ENCODE measurements at regions not wholly inside any gene's neighbourhood (a gene's known extent, or its start where the extent isn't known, plus 50 kb on each side); places are given as distances from the start of the nearest gene placed in this dataset.

DNA sequence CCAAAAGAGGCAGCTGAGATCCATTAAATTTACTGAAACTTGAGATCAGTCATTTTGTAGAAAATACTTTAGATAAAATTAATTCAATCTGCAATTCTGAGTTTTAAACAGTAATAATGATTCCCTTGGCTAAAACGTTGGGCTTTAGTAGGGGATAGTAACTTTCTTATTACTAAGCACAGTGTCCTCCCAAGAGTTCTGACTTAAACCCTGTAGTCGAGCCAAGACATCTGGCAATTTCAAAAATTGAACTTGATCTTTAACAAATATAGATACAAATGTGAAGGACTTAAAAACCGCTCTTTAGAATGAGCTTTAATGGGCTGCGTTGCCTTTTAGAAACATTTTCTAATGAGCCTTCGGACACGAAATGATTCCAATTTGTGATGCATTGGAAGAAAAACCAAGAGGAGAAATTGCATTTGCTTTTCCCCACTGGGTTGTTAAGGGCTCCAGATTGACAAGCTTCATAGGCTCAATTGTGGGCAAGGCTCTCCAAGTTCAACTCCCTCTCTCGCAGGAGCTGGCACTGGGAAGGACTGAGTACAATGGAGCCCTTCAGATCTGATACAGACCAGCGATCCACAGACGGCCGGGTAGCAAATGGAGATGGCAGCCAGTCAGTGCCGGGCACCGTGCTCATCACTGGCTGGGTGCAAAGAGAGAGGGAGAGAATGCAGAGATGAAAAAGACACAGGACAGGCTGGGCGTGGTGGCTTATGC lies 921.3 kb upstream of the AUTS2 start:
- TF ChIP-seq, protein P1, sequence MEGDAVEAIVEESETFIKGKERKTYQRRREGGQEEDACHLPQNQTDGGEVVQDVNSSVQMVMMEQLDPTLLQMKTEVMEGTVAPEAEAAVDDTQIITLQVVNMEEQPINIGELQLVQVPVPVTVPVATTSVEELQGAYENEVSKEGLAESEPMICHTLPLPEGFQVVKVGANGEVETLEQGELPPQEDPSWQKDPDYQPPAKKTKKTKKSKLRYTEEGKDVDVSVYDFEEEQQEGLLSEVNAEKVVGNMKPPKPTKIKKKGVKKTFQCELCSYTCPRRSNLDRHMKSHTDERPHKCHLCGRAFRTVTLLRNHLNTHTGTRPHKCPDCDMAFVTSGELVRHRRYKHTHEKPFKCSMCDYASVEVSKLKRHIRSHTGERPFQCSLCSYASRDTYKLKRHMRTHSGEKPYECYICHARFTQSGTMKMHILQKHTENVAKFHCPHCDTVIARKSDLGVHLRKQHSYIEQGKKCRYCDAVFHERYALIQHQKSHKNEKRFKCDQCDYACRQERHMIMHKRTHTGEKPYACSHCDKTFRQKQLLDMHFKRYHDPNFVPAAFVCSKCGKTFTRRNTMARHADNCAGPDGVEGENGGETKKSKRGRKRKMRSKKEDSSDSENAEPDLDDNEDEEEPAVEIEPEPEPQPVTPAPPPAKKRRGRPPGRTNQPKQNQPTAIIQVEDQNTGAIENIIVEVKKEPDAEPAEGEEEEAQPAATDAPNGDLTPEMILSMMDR (IDR thresholded peaks at IDR 0.05; ENCODE audit: low read depth, low read length): no peak
- DNase-seq: no peak
- no peak overlapping the region for H3K4me3 ChIP-seq (ENCODE audit: low read depth, low read length)
- no peaks in the 10 kb centered on the region for H3K27me3 ChIP-seq
- H3K4me1 ChIP-seq: no peaks in the 10 kb centered on the region
- H3K36me3 ChIP-seq: no peaks in the 10 kb centered on the region
- no peaks in the 10 kb centered on the region for H3K9me3 ChIP-seq

DNA sequence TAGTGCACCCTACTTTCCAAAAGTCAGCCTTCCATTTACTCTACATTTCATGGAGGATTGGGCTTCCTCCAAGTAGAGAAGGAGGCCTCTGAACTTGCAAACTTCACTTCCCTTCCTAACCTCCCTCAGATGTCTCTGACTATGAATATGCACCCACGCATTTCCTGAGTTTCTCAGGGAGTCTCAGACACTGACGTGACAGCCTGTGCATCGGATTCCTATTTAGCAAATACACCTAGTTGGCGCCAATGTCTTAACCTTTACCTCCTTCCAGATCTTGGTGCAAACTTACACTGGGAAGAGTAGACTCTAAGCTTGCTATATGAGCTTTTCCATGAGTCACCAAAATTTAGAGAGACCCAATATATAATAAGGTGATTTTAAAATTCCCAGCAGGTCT lies 920.1 kb upstream of the AUTS2 start:
- H3K9me3 ChIP-seq: no peaks in the 10 kb centered on the region
- no peaks in the 10 kb centered on the region for H3K36me3 ChIP-seq
- no peaks in the 10 kb centered on the region for H3K4me1 ChIP-seq
- no peaks in the 10 kb centered on the region for H3K27me3 ChIP-seq
- H3K4me3 ChIP-seq (ENCODE audit: low read depth, low read length): no peak overlapping the region
- TF ChIP-seq, protein P1 (IDR thresholded peaks at IDR 0.05; ENCODE audit: low read depth, low read length): no peak
- no peak for DNase-seq

GRCh38 chr7:68679459-68680234 lies 918.6 kb upstream of the AUTS2 start:
- H3K9me3 ChIP-seq: no peaks in the 10 kb centered on the region
- peak; percentile 38 for DNase-seq
- H3K4me1 ChIP-seq: no peaks in the 10 kb centered on the region
- no peaks in the 10 kb centered on the region for H3K36me3 ChIP-seq
- no peak overlapping the region for H3K4me3 ChIP-seq (ENCODE audit: low read depth, low read length)
- no peaks in the 10 kb centered on the region for H3K27me3 ChIP-seq
- TF ChIP-seq, protein P1 (IDR thresholded peaks at IDR 0.05; ENCODE audit: low read depth, low read length): no peak

DNA sequence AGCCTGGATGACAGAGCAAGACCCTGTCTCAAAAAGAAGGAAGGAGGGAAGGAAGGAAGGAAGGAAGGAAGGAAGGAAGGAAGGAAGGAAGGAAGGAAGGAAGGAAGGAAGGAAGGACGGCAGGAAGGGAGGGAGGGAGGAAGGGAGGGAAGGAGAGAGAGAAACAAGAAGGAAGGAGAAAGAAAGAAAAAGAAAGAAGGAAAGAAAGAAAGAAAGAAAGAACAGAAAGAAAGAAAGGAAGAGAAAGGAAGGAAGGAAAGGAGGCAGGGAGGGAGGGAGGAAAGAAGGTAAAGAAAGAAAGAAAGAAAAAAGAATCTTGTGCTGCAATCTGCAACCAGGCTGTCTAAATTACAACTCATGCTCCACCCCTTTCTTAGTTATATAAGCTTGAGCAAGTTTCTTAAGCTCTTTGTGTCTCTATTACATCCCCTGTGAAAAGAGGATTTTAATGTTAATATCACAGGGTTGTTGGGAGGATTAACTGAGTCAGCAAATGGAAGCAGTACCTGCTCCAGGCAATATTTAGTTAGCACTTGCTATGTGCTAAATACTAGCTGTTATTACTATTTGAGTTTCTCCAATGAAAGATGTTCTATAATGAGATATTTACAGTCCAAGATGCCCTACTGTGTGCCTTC lies 917.9 kb upstream of the AUTS2 start:
- TF ChIP-seq, protein P1 (IDR thresholded peaks at IDR 0.05; ENCODE audit: low read depth, low read length): no peak
- H3K4me1 ChIP-seq: no peaks in the 10 kb centered on the region
- DNase-seq: no peak
- no peaks in the 10 kb centered on the region for H3K27me3 ChIP-seq
- no peaks in the 10 kb centered on the region for H3K36me3 ChIP-seq
- no peak overlapping the region for H3K4me3 ChIP-seq (ENCODE audit: low read depth, low read length)
- H3K9me3 ChIP-seq: no peaks in the 10 kb centered on the region

GRCh38 chr7:68682910-68683309 lies 915.4 kb upstream of the AUTS2 start:
- H3K36me3 ChIP-seq: no peaks in the 10 kb centered on the region
- no peaks in the 10 kb centered on the region for H3K9me3 ChIP-seq
- H3K27me3 ChIP-seq: no peaks in the 10 kb centered on the region
- DNase-seq: no peak
- H3K4me3 ChIP-seq (ENCODE audit: low read depth, low read length): no peak overlapping the region
- TF ChIP-seq, protein P1 (IDR thresholded peaks at IDR 0.05; ENCODE audit: low read depth, low read length): no peak
- no peaks in the 10 kb centered on the region for H3K4me1 ChIP-seq
